GM19023 (cell line): ENCODE measurements at regions not wholly inside any gene's neighbourhood (a gene's known extent, or its start where the extent isn't known, plus 50 kb on each side); places are given as distances from the start of the nearest gene placed in this dataset.

Source experiments
- ATAC-seq: cut with Tn5 transposase; IDR thresholded peaks from one replicate; pipeline ENCODE4 v1.9.1; 2021; ENCODE audit warnings: mild to moderate bottlenecking, moderate library complexity; ENCODE audit not compliant: unreplicated experiment

- ATAC-seq: no peak
These were observed 185.3 kb downstream of the MID1IP1 start for GRCh38 chrX:38986586-38986985.

GRCh38 chrX:38987198-38987651 is 186.0 kb downstream of the MID1IP1 start:
- ATAC-seq: no peak

GRCh38 chrX:38988301-38988700 is 187.0 kb downstream of the MID1IP1 start:
- ATAC-seq: no peak

- no peak for ATAC-seq
These were observed 187.8 kb downstream of the MID1IP1 start for GRCh38 chrX:38989076-38989475.

- ATAC-seq: no peak
These were observed 190.6 kb downstream of the MID1IP1 start for GRCh38 chrX:38991656-38992440.

GRCh38 chrX:38992441-38993096 is 191.3 kb downstream of the MID1IP1 start:
- ATAC-seq: no peak

- ATAC-seq: no peak
These were observed 192.2 kb downstream of the MID1IP1 start for GRCh38 chrX:38993500-38993899.

- no peak for ATAC-seq
These were observed 197.8 kb downstream of the MID1IP1 start for GRCh38 chrX:38999099-38999498.

GRCh38 chrX:38999967-39000745 is 198.9 kb downstream of the MID1IP1 start:
- no peak for ATAC-seq

GRCh38 chrX:39000802-39001201 is 199.5 kb downstream of the MID1IP1 start:
- ATAC-seq: no peak

GRCh38 chrX:39002466-39002865 is 201.2 kb downstream of the MID1IP1 start:
- ATAC-seq: no peak

- no peak for ATAC-seq
These were observed 207.3 kb downstream of the MID1IP1 start for GRCh38 chrX:39008549-39008948.

- ATAC-seq: no peak
These were observed 210.4 kb downstream of the MID1IP1 start for GRCh38 chrX:39011454-39012221.

GRCh38 chrX:39012621-39013111 is 211.4 kb downstream of the MID1IP1 start:
- no peak for ATAC-seq

- no peak for ATAC-seq
These were observed 215.3 kb downstream of the MID1IP1 start for GRCh38 chrX:39016556-39016955.

GRCh38 chrX:39017077-39017476 is 215.8 kb downstream of the MID1IP1 start:
- ATAC-seq: no peak

- no peak for ATAC-seq
These were observed 216.5 kb downstream of the MID1IP1 start for GRCh38 chrX:39017716-39018115.

GRCh38 chrX:39018541-39018940 is 217.3 kb downstream of the MID1IP1 start:
- ATAC-seq: no peak

GRCh38 chrX:39019056-39019455 is 217.8 kb downstream of the MID1IP1 start:
- no peak for ATAC-seq

GRCh38 chrX:39020051-39020669 is 218.9 kb downstream of the MID1IP1 start:
- no peak for ATAC-seq
